LNCaP clone FGC (cell line): ENCODE measurements at regions not wholly inside any gene's neighbourhood (a gene's known extent, or its start where the extent isn't known, plus 50 kb on each side); places are given as distances from the start of the nearest gene placed in this dataset.

ENCODE experiments used
- DNase-seq: peaks from one replicate; pipeline ENCODE4 v3.0.0-alpha.2; 2011; ENCODE audit warnings: low read depth
- H3K4me3 ChIP-seq: 2 replicates; pipeline ENCODE4 v1.5.1; 2011; ENCODE audit warnings: mild to moderate bottlenecking, low read depth, low read length, control low read depth
- CTCF ChIP-seq: IDR thresholded peaks from 2 replicates; pipeline ENCODE4 v1.5.1; 2012; ENCODE audit warnings: mild to moderate bottlenecking; ENCODE audit not compliant: control insufficient read depth, insufficient read depth; ENCODE audit errors: extremely low read depth

- TF ChIP-seq CTCF: no peak
- H3K4me3 ChIP-seq: no peak overlapping the region
- no peak for DNase-seq
Observed at GRCh38 chrX:114365065-114365834, 218.6 kb upstream of the HTR2C start.

GRCh38 chrX:114372937-114373336 lies 210.9 kb upstream of the HTR2C start:
- DNase-seq: no peak
- no peak for TF ChIP-seq CTCF
- no peak overlapping the region for H3K4me3 ChIP-seq

GRCh38 chrX:114390251-114390796 lies 193.6 kb upstream of the HTR2C start:
- no peak for TF ChIP-seq CTCF
- DNase-seq: no peak
- H3K4me3 ChIP-seq: no peak overlapping the region
